Muscle of leg (tissue), 3 donors: ENCODE measurements at regions not wholly inside any gene's neighbourhood (a gene's known extent, or its start where the extent isn't known, plus 50 kb on each side); places are given as distances from the start of the nearest gene placed in this dataset.

Source experiments
- DNase-seq: peaks from one replicate; pipeline ENCODE4 v3.0.0; 2013
- H3K27ac ChIP-seq: one replicate; pipeline ENCODE4 v1.5.1; 2013; ENCODE audit warnings: mild to moderate bottlenecking, low read length, control low read depth
- H3K27me3 ChIP-seq: one replicate; pipeline ENCODE4 v1.6.1; 2013; ENCODE audit warnings: low read length; ENCODE audit not compliant: control insufficient read depth, insufficient read depth
- H3K36me3 ChIP-seq: one replicate; pipeline ENCODE4 v1.6.1; 2013; ENCODE audit warnings: low read length; ENCODE audit not compliant: control insufficient read depth, insufficient read depth
- H3K4me1 ChIP-seq: one replicate; pipeline ENCODE4 v1.6.1; 2013; ENCODE audit warnings: low read length; ENCODE audit not compliant: control insufficient read depth, insufficient read depth
- H3K4me3 ChIP-seq: one replicate; pipeline ENCODE4 v1.5.1; 2013; ENCODE audit warnings: low read length, control low read depth
- H3K9me3 ChIP-seq: replicated peaks from 2 replicates; pipeline ENCODE4 v1.6.1; 2013; ENCODE audit warnings: low read depth, low read length; ENCODE audit not compliant: control insufficient read depth
- WGBS: methylation state at CpG from one replicate; pipeline ENCODE4 v1.1.5; 2013; ENCODE audit warnings: missing lambda C conversion rate; ENCODE audit not compliant: insufficient coverage; 5-methylcytosine and 5-hydroxymethylcytosine counted together

- no CpG with 5 or more reads among the region's 1 CpG for WGBS
- H3K36me3 ChIP-seq = no peaks in the 10 kb centered on the region
- no peak for DNase-seq
- H3K27ac ChIP-seq = peak overlapping the region; percentile 73
- no peaks in the 10 kb centered on the region for H3K9me3 ChIP-seq
- H3K27me3 ChIP-seq = no peaks in the 10 kb centered on the region
- no peak overlapping the region for H3K4me3 ChIP-seq
- H3K4me1 ChIP-seq = peaks cover 12% of the 10 kb centered on the region
These were observed 51.4 kb upstream of the SEC61G start for GRCh38 chr7:54810401-54810800.

GRCh38 chr7:54811041-54811845 is 52.2 kb upstream of the SEC61G start:
- Histone ChIP-seq H3K9me3 (no peaks in the 10 kb centered on the region), H3K4me3 (no peak overlapping the region), H3K36me3 (no peaks in the 10 kb centered on the region), H3K27ac (peak overlapping the region; percentile 73), H3K27me3 (no peaks in the 10 kb centered on the region), H3K4me1 (peaks cover 12% of the 10 kb centered on the region)
- WGBS = 33% methylated on average over 1 of the region's 5 CpGs
- DNase-seq = peak; percentile 87

GRCh38 chr7:54811846-54812254 is 52.8 kb upstream of the SEC61G start:
- peak; percentile 52 for DNase-seq
- no CpG with 5 or more reads among the region's 8 CpGs for WGBS

GRCh38 chr7:54812756-54813322 is 53.8 kb upstream of the SEC61G start:
- H3K27ac ChIP-seq = no peak overlapping the region
- no peak overlapping the region for H3K4me3 ChIP-seq
- no peaks in the 10 kb centered on the region for H3K36me3 ChIP-seq
- no peaks in the 10 kb centered on the region for H3K27me3 ChIP-seq
- 67% methylated on average over 2 of the region's 4 CpGs for WGBS
- no peaks in the 10 kb centered on the region for H3K9me3 ChIP-seq
- DNase-seq = no peak
- peaks cover 12% of the 10 kb centered on the region for H3K4me1 ChIP-seq

More at GRCh38 chr7:54811846-54812254, 52.8 kb upstream of the SEC61G start:
- Histone ChIP-seq H3K27me3 (no peaks in the 10 kb centered on the region), H3K4me3 (no peak overlapping the region), H3K27ac (peak overlapping the region; percentile 73), H3K9me3 (no peaks in the 10 kb centered on the region), H3K4me1 (peaks cover 12% of the 10 kb centered on the region), H3K36me3 (no peaks in the 10 kb centered on the region)

- 27% methylated on average over 3 of the region's 6 CpGs for WGBS
- H3K36me3 ChIP-seq = no peaks in the 10 kb centered on the region
- H3K27ac ChIP-seq = peak overlapping the region; percentile 79
- peak; percentile 89 for DNase-seq
- peaks cover 12% of the 10 kb centered on the region for H3K4me1 ChIP-seq
- H3K27me3 ChIP-seq = no peaks in the 10 kb centered on the region
- no peaks in the 10 kb centered on the region for H3K9me3 ChIP-seq
- H3K4me3 ChIP-seq = no peak overlapping the region
These were observed 54.4 kb upstream of the SEC61G start for GRCh38 chr7:54813398-54813797.

- Histone ChIP-seq H3K36me3 (no peaks in the 10 kb centered on the region), H3K27me3 (no peaks in the 10 kb centered on the region), H3K4me3 (no peak overlapping the region), H3K4me1 (peaks cover 12% of the 10 kb centered on the region), H3K27ac (no peak overlapping the region), H3K9me3 (no peaks in the 10 kb centered on the region)
- WGBS = 73% methylated on average over 3 of the region's 5 CpGs
- DNase-seq = no peak
These were observed 55.4 kb upstream of the SEC61G start for GRCh38 chr7:54814401-54814800.

GRCh38 chr7:54817152-54817551 is 58.1 kb upstream of the SEC61G start:
- DNase-seq = no peak
- Histone ChIP-seq H3K9me3 (no peaks in the 10 kb centered on the region), H3K4me1 (peaks cover 8% of the 10 kb centered on the region), H3K36me3 (no peaks in the 10 kb centered on the region), H3K27ac (no peak overlapping the region), H3K27me3 (no peaks in the 10 kb centered on the region), H3K4me3 (no peak overlapping the region)
- WGBS = 61% methylated on average over 4 of the region's 5 CpGs

- WGBS = 45% methylated on average over 5 of the region's 5 CpGs
- H3K4me3 ChIP-seq = no peak overlapping the region
- no peak overlapping the region for H3K27ac ChIP-seq
These were observed 64.8 kb upstream of the SEC61G start for GRCh38 chr7:54823776-54824175.

GRCh38 chr7:54824655-54825054 is 65.6 kb upstream of the SEC61G start:
- H3K4me3 ChIP-seq = no peak overlapping the region
- no peak for DNase-seq
- no peak overlapping the region for H3K27ac ChIP-seq
- 100% methylated on average over 1 of the region's 1 CpG for WGBS
- no peaks in the 10 kb centered on the region for H3K9me3 ChIP-seq
- no peaks in the 10 kb centered on the region for H3K36me3 ChIP-seq
- H3K27me3 ChIP-seq = no peaks in the 10 kb centered on the region
- no peaks in the 10 kb centered on the region for H3K4me1 ChIP-seq

More at GRCh38 chr7:54823776-54824175, 64.8 kb upstream of the SEC61G start:
- DNase-seq = peak; percentile 79
- Histone ChIP-seq H3K9me3 (no peaks in the 10 kb centered on the region), H3K36me3 (no peaks in the 10 kb centered on the region), H3K27me3 (no peaks in the 10 kb centered on the region), H3K4me1 (no peaks in the 10 kb centered on the region)

GRCh38 chr7:54825368-54825767 is 66.4 kb upstream of the SEC61G start:
- Histone ChIP-seq H3K4me3 (no peak overlapping the region), H3K27me3 (no peaks in the 10 kb centered on the region), H3K4me1 (no peaks in the 10 kb centered on the region), H3K9me3 (no peaks in the 10 kb centered on the region), H3K27ac (no peak overlapping the region), H3K36me3 (no peaks in the 10 kb centered on the region)
- no CpG with 5 or more reads among the region's 3 CpGs for WGBS
- DNase-seq = no peak
